GM13976 (cell line): ENCODE measurements at regions not wholly inside any gene's neighbourhood (a gene's known extent, or its start where the extent isn't known, plus 50 kb on each side); places are given as distances from the start of the nearest gene placed in this dataset.

Experiments used
- DNase-seq: peaks from one replicate; pipeline ENCODE4 v3.0.0; 2012; ENCODE audit warnings: low spot score
- CTCF ChIP-seq: IDR thresholded peaks from 2 replicates; pipeline ENCODE4 v1.5.1; 2012; ENCODE audit warnings: borderline replicate concordance, mild to moderate bottlenecking; ENCODE audit not compliant: insufficient read depth; ENCODE audit errors: extremely low read depth, missing control alignments, control extremely low read depth
- in situ Hi-C: fragments of 300-500 bp; cut with MboI; formaldehyde crosslinking; loops from one replicate; pipeline ENCODE4 v1.12.0; 2022; ENCODE audit warnings: low sequenced_read_pairs, mixed read lengths, inconsistent platforms; ENCODE audit not compliant: unreplicated experiment

GRCh38 chr7:126163647-126164046, 1089.1 kb downstream of the GRM8 start:
- no peak for DNase-seq
- TF ChIP-seq CTCF: no peak
- in situ Hi-C loops: no loop called here

- no peak for DNase-seq
- no peak for TF ChIP-seq CTCF
- in situ Hi-C loops: no loop called here
These were observed 1095.3 kb downstream of the GRM8 start for GRCh38 chr7:126157391-126157790.

- in situ Hi-C loops: no loop called here
- no peak for DNase-seq
These were observed 1102.3 kb downstream of the GRM8 start for GRCh38 chr7:126150278-126150958.

GRCh38 chr7:126140858-126141466, 1111.8 kb downstream of the GRM8 start:
- in situ Hi-C loops: no loop called here
- TF ChIP-seq CTCF: no peak
- no peak for DNase-seq

More at GRCh38 chr7:126150278-126150958, 1102.3 kb downstream of the GRM8 start:
- no peak for TF ChIP-seq CTCF

- in situ Hi-C loops: no loop called here
- DNase-seq: no peak
- TF ChIP-seq CTCF: no peak
These were observed 1132.8 kb downstream of the GRM8 start for GRCh38 chr7:126119981-126120380.

- in situ Hi-C loops: no loop called here
- no peak for TF ChIP-seq CTCF
- DNase-seq: no peak
These were observed 1149.2 kb downstream of the GRM8 start for GRCh38 chr7:126103582-126103981.
